VCaP (cell line): ENCODE measurements at regions not wholly inside any gene's neighbourhood (a gene's known extent, or its start where the extent isn't known, plus 50 kb on each side); places are given as distances from the start of the nearest gene placed in this dataset.

Experiments used
- H3K27ac ChIP-seq: fragments of 450-650 bp; 2 replicates; pipeline ENCODE4 v1.5.1; 2017
- CTCF ChIP-seq: fragments of 450-650 bp; conservative IDR thresholded peaks from 2 replicates; pipeline ENCODE4 v1.5.1; 2017; ENCODE audit warnings: mild to moderate bottlenecking, moderate library complexity

- no peak for TF ChIP-seq CTCF
- H3K27ac ChIP-seq = no peak overlapping the region
Observed at GRCh38 chr10:53690524-53691240, 918.1 kb upstream of the MBL2 start.

DNA sequence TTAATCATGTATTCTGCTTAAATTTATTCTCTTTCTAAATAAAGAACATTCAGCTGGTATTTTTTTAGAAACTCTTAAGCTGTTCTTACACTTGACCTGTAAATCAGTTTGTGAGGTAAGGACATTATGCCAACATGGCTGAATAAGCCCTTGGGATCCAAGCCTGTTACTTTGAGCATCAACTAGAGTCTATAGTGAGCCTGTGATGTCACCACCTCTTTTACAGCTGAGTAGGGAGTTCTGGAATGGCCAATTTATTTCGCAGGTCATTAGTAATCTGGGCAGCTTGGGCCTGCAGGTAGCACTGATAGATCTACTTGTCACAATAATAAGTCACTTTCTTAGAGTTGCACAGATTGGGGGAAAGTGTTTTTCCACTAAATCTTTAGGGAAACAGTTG is 915.2 kb upstream of the MBL2 start:
- no peak overlapping the region for H3K27ac ChIP-seq
- no peak for TF ChIP-seq CTCF

DNA sequence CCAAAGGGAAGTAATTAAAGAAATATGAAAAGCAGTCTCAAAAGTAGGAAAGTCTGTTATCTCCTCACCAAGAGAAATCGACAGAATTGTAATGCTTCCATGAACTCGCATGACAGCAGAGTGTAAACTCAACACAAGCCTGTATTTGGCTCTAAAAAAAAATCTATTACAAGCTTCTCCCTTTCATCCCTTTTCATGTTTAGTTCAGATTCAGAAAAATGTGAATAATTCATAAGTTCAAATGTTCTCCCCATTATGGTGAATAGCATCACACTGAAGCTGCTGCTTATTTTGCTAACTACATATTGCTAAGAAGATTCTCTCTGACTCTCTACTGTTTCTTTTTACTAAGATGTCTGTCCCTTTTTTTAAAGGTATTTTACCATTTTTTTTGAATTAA is 910.3 kb upstream of the MBL2 start:
- H3K27ac ChIP-seq = no peak overlapping the region
- no peak for TF ChIP-seq CTCF

DNA sequence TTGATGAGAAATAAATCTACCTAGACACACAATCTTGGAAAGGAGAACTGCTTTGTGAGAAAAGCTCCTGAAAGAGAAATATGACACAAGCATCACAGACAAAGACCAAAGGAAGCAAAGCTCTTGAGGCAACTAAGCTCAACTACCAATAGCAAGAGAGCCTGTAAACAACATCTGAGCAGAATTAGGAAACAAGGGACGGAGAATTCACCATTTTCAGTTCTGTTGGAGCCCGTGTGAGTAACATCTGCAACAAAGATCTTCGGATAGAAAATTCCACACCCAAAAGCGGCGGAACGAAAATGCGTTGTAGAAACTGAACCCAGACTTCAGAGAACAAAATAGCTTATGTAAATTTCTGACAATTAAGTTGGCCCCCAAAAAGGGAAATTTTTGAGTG is 909.9 kb upstream of the MBL2 start:
- no peak for TF ChIP-seq CTCF

GRCh38 chr10:53679666-53680065 is 907.1 kb upstream of the MBL2 start:
- no peak for TF ChIP-seq CTCF
- no peak overlapping the region for H3K27ac ChIP-seq

More for the DNA sequence above, 909.9 kb upstream of the MBL2 start:
- no peak overlapping the region for H3K27ac ChIP-seq

DNA sequence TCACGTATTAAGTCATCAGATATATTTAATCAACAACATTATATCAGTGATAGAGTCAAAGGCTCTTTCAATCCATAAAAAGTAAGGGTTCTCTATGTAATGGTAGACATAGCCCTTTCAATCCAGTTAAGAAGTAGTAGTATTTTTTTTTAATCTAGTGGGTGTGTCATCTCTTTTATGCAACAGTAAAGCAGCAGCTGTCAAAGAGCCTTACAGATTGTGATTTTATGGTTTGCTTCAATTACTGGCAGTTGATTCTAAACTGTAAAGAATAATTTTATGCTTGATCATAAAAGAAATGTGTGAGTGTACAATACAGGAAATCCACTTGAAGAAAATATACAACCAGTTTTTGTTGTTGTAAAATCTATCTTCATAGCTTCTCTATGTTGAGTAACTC is 902.6 kb upstream of the MBL2 start:
- no peak for TF ChIP-seq CTCF
- H3K27ac ChIP-seq = no peak overlapping the region

DNA sequence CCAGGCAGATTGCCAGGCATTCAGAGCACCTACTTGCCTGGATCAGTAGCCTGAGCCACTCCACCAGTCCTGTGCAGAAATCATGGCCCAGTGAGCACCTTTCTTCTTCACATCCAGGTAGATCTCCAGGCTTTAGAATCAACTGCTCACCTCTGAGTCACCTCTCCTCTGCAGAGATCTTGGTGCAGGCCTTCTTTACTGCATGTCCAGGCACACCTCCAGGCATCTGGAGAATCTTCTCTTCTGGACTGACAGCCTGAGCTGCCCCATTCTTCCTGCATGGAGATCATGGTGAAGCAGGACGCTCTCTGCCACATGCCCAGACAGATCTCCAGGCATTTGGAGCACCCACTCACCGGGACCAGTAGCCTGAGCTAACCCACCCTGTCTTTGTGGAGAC is 894.5 kb upstream of the MBL2 start:
- H3K27ac ChIP-seq = no peak overlapping the region
- no peak for TF ChIP-seq CTCF
